ENCODE measurements at regions not wholly inside any gene's neighbourhood (a gene's known extent, or its start where the extent isn't known, plus 50 kb on each side); places are given as distances from the start of the nearest gene placed in this dataset.

DNA sequence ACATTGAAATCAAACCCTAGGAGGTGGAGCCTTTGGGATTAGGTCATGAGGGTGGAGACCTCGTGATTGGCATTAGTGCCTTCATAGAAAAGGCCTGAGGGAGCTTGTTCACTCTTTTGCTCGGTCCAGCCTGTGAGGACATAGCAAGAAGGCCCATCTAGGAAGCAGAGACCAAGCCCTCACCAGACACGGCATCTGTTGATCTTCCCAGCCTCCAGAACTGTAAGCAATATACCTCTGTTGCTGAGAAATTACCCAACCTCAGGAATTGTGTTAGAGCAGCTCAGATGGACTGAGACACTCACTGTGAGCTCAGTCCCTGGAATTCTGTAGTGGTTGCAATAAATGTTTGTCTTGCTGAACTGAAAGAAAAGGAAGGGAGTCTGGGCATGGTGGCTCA lies 116.2 kb upstream of the MAP1LC3B2 start:
- Histone ChIP-seq H3K4me3 (ENCODE audit: insufficient read depth, low read depth, low read length) (no peak overlapping the region), H2BK20ac (ENCODE audit: low read depth, low read length) (no peak overlapping the region), H3K9me3 (ENCODE audit: control insufficient read depth, insufficient read depth, low read length) (no peaks in the 10 kb centered on the region), H4K20me1 (ENCODE audit: insufficient read depth, low read length) (no peaks in the 10 kb centered on the region), H2BK120ac (ENCODE audit: low read depth, low read length) (peak overlapping the region; percentile 11; the same call in 1 of the 2 replicates), H3K23ac (ENCODE audit: low read depth, low read length) (no peak overlapping the region), H2AK5ac (ENCODE audit: low read depth, low read length) (no peak overlapping the region), H3K79me1 (ENCODE audit: low read depth in 1 of 2, low read length in 2 of 2) (no peaks in the 10 kb centered on the region), H2AFZ (replicated peaks; ENCODE audit: low read length, poor library complexity) (no peak overlapping the region), H3K9me1 (ENCODE audit: insufficient read depth, low read length) (no peaks in the 10 kb centered on the region; the same call in 1 of the 2 replicates), H3K27ac (ENCODE audit: insufficient read depth, low read length) (no peak overlapping the region), H4K8ac (ENCODE audit: low read depth in 2 of 2, low read length in 2 of 2) (no peak overlapping the region), H2BK15ac (ENCODE audit: low read depth, low read length) (no peak overlapping the region), H3K4me2 (ENCODE audit: low read depth, low read length) (no peak overlapping the region), H3K9ac (ENCODE audit: low read depth, low read length) (no peak overlapping the region), H3K14ac (replicated peaks; ENCODE audit: low read depth, low read length) (no peak overlapping the region), H4K91ac (ENCODE audit: insufficient read depth, low read depth, low read length) (no peak overlapping the region), H3K36me3 (ENCODE audit: control insufficient read depth, insufficient read depth, low read length) (no peaks in the 10 kb centered on the region), H2AK9ac (replicated peaks; ENCODE audit: low read depth, low read length, poor library complexity) (no peak overlapping the region), H3K4me1 (ENCODE audit: control insufficient read depth, insufficient read depth, low read length) (peaks cover 3% of the 10 kb centered on the region), H4K5ac (ENCODE audit: low read depth, low read length) (peak overlapping the region; percentile 0; the same call in 1 of the 2 replicates), H3K56ac (ENCODE audit: extremely low read depth, insufficient read depth, low read length) (no peak overlapping the region), H3K4ac (ENCODE audit: low read depth, low read length) (no peak overlapping the region), H3K27me3 (ENCODE audit: control insufficient read depth, insufficient read depth, low read length) (no peaks in the 10 kb centered on the region), H2BK5ac (ENCODE audit: low read depth, low read length, poor library complexity, severe bottlenecking) (peak overlapping the region; percentile 15), H3K18ac (ENCODE audit: low read depth, low read length) (no peak overlapping the region)
- BruUV-seq (replicated peaks) = no TSS peak
- peak; percentile 72 for DNase-seq
- peak; percentile 47 for TF ChIP-seq CEBPB (IDR thresholded peaks at IDR 0.05; ENCODE audit: low read depth, low read length)
- TF ChIP-seq FOS (IDR thresholded peaks at IDR 0.05; ENCODE audit: low read depth, low read length) = no peak
- intact Hi-C loops (cut with micrococcal nuclease) (no loop called here), dilution Hi-C loops (cut with HindIII; ENCODE audit: low sequenced_read_pairs, unreplicated experiment) (no loop called here), in situ Hi-C loops (cut with MboI; ENCODE audit: low sequenced_read_pairs) (no loop called here)
- peak; percentile 90 for ATAC-seq (ENCODE audit: low read depth)
- ChIA-PET POLR2A (ENCODE audit: unreplicated experiment) (no interaction called here), CTCF (no interaction called here)
- 100% methylated on average over 1 of the region's 3 CpGs; no CpG with 5 or more reads in 1 of the 2 experiments for WGBS, 2 experiments (ENCODE audit: extremely low coverage in 2 of 2, insufficient read length in 1 of 2)

All from IMR-90 (cell line).